GM13976 (cell line): ENCODE measurements at regions not wholly inside any gene's neighbourhood (a gene's known extent, or its start where the extent isn't known, plus 50 kb on each side); places are given as distances from the start of the nearest gene placed in this dataset.

Experiments used
- DNase-seq: peaks from one replicate; pipeline ENCODE4 v3.0.0; 2012; ENCODE audit warnings: low spot score
- CTCF ChIP-seq: IDR thresholded peaks from 2 replicates; pipeline ENCODE4 v1.5.1; 2012; ENCODE audit warnings: borderline replicate concordance, mild to moderate bottlenecking; ENCODE audit not compliant: insufficient read depth; ENCODE audit errors: extremely low read depth, missing control alignments, control extremely low read depth
- in situ Hi-C: fragments of 300-500 bp; cut with MboI; formaldehyde crosslinking; loops from one replicate; pipeline ENCODE4 v1.12.0; 2022; ENCODE audit warnings: low sequenced_read_pairs, mixed read lengths, inconsistent platforms; ENCODE audit not compliant: unreplicated experiment

GRCh38 chr11:97325693-97326092 lies 935.9 kb downstream of the JRKL start:
- no peak for DNase-seq
- in situ Hi-C loops = no loop called here
- no peak for TF ChIP-seq CTCF

GRCh38 chr11:97332271-97332670 lies 942.5 kb downstream of the JRKL start:
- no peak for DNase-seq
- in situ Hi-C loops = no loop called here
- TF ChIP-seq CTCF = no peak

GRCh38 chr11:97336064-97336463 lies 946.3 kb downstream of the JRKL start:
- no peak for DNase-seq
- in situ Hi-C loops = no loop called here
- no peak for TF ChIP-seq CTCF

- TF ChIP-seq CTCF = no peak
- DNase-seq = no peak
- in situ Hi-C loops = no loop called here
These were observed 955.2 kb downstream of the JRKL start for GRCh38 chr11:97345032-97345431.

- in situ Hi-C loops = no loop called here
- no peak for TF ChIP-seq CTCF
- DNase-seq = no peak
These were observed 959.4 kb downstream of the JRKL start for GRCh38 chr11:97349201-97349600.

GRCh38 chr11:97351939-97352338 lies 962.1 kb downstream of the JRKL start:
- TF ChIP-seq CTCF = no peak
- in situ Hi-C loops = no loop called here
- no peak for DNase-seq

- DNase-seq = no peak
- no peak for TF ChIP-seq CTCF
- in situ Hi-C loops = no loop called here
These were observed 964.2 kb downstream of the JRKL start for GRCh38 chr11:97354026-97354425.
